Choroid plexus epithelial cell (primary cell): ENCODE measurements at regions not wholly inside any gene's neighbourhood (a gene's known extent, or its start where the extent isn't known, plus 50 kb on each side); places are given as distances from the start of the nearest gene placed in this dataset.
"Not testable (repeated sequence)": the region's sequence is repeated elsewhere in the genome, so short reads cannot be mapped to it uniquely, and the experiment has no call there.

Experiments used
- DNase-seq: peaks from one replicate; pipeline ENCODE4 v3.0.0-alpha.2; 2010; ENCODE audit warnings: low read depth
- H3K4me3 ChIP-seq: 2 replicates; pipeline ENCODE4 v1.5.1; 2011; ENCODE audit warnings: low read depth, mild to moderate bottlenecking, control low read depth, low read length, moderate library complexity
- CTCF ChIP-seq: conservative IDR thresholded peaks from 2 replicates; pipeline ENCODE4 v1.5.1; 2011; ENCODE audit warnings: low read depth, mild to moderate bottlenecking, control low read depth, inconsistent platforms, low read length, moderate library complexity

DNA sequence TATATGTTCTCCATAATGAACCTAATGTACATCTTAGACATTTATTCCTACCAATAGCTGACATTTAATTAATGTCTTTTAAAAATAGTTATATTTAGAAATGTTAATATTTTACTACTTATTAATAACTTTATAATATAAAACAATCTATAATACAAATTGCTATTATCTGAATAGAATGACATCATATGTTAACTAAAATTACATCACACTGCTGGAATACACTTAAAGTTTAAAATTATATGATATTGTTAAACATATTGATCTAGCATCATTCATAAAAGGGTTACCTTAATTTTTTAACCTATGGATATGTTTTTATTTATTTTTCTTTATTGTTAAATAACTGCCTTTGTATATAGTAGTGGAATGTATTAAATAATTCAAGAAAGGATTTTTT, 660.2 kb upstream of the ADGRB3 start:
- no peak for DNase-seq
- no peak overlapping the region for H3K4me3 ChIP-seq
- no peak for TF ChIP-seq CTCF

DNA sequence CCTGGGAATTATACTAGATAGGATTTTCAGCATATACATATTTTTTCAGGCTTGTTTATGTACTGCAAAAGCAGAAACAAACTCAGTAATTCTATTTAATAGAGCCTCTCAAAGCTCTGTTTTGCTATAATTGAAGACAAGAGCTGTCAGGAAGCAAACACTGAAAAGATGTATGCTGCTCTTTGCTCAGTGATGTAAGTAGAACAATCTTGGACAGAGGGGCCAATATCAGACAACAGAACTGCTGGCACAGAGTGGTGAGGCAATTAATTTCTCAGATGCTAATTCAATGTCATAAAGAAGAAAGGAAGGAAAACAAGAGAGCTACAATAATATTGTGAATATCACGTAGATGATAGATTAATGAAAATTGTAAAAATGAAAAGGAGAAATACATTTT, 663.3 kb upstream of the ADGRB3 start:
- TF ChIP-seq CTCF = no peak
- DNase-seq = no peak
- H3K4me3 ChIP-seq = no peak overlapping the region

- no peak for DNase-seq
- no peak overlapping the region for H3K4me3 ChIP-seq
- no peak for TF ChIP-seq CTCF
Measured at GRCh38 chr6:67966830-67967229, 668.3 kb upstream of the ADGRB3 start.

DNA sequence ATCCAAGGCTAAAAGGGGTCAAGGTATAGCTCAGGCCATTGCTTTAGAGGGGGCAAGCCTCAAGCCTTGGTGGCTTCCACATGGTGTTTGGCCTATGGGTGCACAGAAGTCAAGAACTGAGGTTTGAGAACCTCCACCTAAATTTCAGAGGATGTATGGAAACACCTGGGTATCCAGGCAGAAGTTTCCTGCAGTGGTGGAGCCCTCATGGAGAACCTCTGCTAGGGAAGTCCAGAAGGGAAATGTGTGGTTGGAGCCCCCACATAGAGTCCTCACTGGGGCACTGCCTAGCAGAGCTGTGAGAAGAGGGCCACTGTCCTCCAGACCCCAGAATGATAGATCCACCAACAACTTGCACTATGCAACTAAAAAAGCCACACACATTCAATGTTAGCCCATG, 678.7 kb upstream of the ADGRB3 start:
- no peak overlapping the region for H3K4me3 ChIP-seq
- no peak for TF ChIP-seq CTCF
- no peak for DNase-seq

- TF ChIP-seq CTCF = no peak
- DNase-seq = peak; percentile 20
- no peak overlapping the region for H3K4me3 ChIP-seq
Measured at GRCh38 chr6:67952948-67953347, 682.1 kb upstream of the ADGRB3 start.

DNA sequence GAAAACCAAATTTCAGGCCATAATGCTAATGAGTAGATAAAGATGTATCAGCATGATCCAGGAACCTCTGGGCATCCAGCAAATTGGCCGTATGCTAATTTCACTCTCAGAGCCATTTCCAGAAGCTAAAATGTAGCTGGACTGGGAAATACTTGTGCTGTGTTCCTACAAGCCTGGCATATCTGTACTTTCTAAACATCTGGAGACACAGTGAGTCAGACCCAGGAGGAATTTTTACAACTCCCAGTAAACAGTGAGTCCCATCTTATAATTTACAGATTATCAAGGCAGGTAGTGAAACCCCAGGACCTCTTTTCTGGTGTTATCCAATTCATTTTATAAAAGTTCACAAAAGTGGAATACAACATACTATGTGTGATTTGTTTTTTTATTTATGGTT, 683.0 kb upstream of the ADGRB3 start:
- peak; percentile 73 for DNase-seq
- no peak overlapping the region for H3K4me3 ChIP-seq
- no peak for TF ChIP-seq CTCF

GRCh38 chr6:67947762-67948161, 687.3 kb upstream of the ADGRB3 start:
- not testable (repeated sequence) for DNase-seq, H3K4me3 ChIP-seq

DNA sequence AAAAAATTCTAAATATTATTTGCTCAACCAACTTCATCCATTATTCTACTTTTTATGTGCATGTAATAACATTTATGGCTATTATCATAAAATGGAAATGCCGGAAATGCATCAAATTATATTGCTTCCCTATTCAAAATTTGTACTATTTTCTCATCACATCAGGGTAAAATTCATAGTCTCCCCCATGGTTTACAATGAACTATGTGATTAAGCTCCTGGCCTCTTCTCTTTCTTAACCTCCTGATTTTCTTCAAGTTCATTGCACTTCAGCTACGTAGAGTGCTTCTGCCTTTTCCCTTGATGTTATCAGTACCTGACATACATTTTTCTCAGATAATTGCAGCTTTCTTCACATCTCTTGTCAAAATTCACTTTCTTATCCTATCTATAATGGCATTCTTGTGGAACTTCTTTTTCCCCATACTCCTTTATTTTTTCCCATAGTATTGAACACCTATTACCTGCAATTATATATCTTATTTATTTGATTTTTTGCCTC, 699.1 kb upstream of the ADGRB3 start:
- no peak for DNase-seq
- no peak for TF ChIP-seq CTCF
- no peak overlapping the region for H3K4me3 ChIP-seq
